Thyroid gland (tissue), 4 donors: ENCODE measurements at regions not wholly inside any gene's neighbourhood (a gene's known extent, or its start where the extent isn't known, plus 50 kb on each side); places are given as distances from the start of the nearest gene placed in this dataset.
A peak's percentile ranks its signal among the peaks of the same experiment; 100 is the strongest.

ENCODE experiments used
- DNase-seq, 2 donors: peaks; one replicate each; pipeline ENCODE4 v3.0.0-alpha.2; 2019
- H3K27ac ChIP-seq, 3 donors: fragments of 200-600 bp; sonication (generic); 1 replicate in 2 of 3; 2 replicates in 1 of 3; pipeline ENCODE4 v1.5.1; 2016 to 2019; ENCODE audit warnings: mild to moderate bottlenecking in 1 of 3, moderate library complexity in 1 of 3
- H3K27me3 ChIP-seq: fragments of 200-600 bp; sonication (generic); one replicate; pipeline ENCODE4 v1.5.1; 2019
- H3K36me3 ChIP-seq, 2 donors: fragments of 200-600 bp; sonication (generic); one replicate each; pipeline ENCODE4 v1.5.1; 2016 to 2019
- H3K4me1 ChIP-seq, 2 donors: fragments of 200-600 bp; sonication (generic); one replicate each; pipeline ENCODE4 v1.5.1; 2017 to 2019
- H3K4me3 ChIP-seq, 3 donors: fragments of 200-600 bp; sonication (generic); replicated peaks in 1 of 3; 1 replicate in 2 of 3; 2 replicates in 1 of 3; pipeline ENCODE4 v1.5.1; 2016; ENCODE audit warnings: mild to moderate bottlenecking in 1 of 3
- H3K9me3 ChIP-seq: fragments of 200-600 bp; sonication (generic); one replicate; pipeline ENCODE4 v1.5.1; 2017
- POLR2A ChIP-seq, 2 donors: fragments of 450-650 bp; IDR thresholded peaks; one replicate each; pipeline ENCODE4 v1.6.1; 2017; ENCODE audit warnings: antibody characterized with exemption in 2 of 2, mild to moderate bottlenecking in 2 of 2, moderate library complexity in 1 of 2
- WGBS, 2 donors: methylation state at CpG; one replicate each; pipeline ENCODE4 v1.1.5; 2017; 5-methylcytosine and 5-hydroxymethylcytosine counted together
- intact Hi-C: fragments of 100-400 bp; cut with DNase I; formaldehyde crosslinking; loops from one replicate; pipeline ENCODE4 v1.15.1; 2023
- TF ChIP-seq, protein P1 (sequence below), 6 experiments: fragments of 200-600 bp in 3 of 6; fragments of 450-650 bp in 3 of 6; sonication (generic) in 3 of 6; IDR thresholded peaks; one replicate each; pipeline ENCODE4 v1.5.1; 2016 to 2019; ENCODE audit warnings: antibody characterized with exemption in 6 of 6, mild to moderate bottlenecking in 2 of 6, inconsistent platforms in 1 of 6, moderate library complexity in 1 of 6

DNA sequence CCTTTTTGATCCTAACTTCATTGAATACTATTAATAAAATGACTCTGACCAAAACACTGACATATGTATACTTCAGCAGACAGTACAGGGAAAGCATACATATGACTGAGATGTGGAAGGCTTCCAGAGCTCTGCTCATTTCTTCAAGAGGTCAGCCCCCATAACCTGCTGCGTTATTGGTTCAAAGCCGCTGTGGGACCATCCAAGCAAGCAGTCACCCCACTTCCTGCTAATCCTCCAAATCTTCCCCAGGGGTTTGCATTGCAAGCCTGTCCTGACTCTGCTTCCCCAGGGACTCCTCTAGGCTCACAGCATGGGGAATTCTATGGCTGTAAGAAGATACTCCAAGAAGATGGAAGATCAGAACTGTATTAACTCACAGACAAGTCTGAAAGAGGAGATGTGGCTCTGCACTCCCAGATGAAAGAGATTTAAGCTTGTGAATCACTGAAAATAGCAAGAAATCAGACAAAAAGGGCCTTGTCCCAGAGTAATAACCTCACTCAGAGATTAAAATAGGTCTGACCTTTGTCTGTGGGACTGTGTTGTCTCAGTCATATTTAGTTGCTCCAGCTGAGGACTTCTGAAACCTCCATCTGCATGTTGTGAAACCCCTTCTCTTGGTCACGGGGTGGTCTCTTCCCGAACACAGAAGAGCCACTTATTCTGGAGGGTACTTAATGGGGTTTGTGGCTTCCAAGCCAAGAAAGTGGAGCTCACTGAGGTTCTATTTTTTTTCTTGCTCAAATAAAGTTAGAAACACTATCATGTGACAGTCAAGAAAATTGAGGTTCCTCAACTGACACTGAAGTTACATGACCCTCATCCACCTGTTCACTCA lies 101.5 kb upstream of the MARCKS start:
- TF ChIP-seq POLR2A (IDR thresholded peaks at IDR 0.05), result no peak
- TF ChIP-seq, protein P1, sequence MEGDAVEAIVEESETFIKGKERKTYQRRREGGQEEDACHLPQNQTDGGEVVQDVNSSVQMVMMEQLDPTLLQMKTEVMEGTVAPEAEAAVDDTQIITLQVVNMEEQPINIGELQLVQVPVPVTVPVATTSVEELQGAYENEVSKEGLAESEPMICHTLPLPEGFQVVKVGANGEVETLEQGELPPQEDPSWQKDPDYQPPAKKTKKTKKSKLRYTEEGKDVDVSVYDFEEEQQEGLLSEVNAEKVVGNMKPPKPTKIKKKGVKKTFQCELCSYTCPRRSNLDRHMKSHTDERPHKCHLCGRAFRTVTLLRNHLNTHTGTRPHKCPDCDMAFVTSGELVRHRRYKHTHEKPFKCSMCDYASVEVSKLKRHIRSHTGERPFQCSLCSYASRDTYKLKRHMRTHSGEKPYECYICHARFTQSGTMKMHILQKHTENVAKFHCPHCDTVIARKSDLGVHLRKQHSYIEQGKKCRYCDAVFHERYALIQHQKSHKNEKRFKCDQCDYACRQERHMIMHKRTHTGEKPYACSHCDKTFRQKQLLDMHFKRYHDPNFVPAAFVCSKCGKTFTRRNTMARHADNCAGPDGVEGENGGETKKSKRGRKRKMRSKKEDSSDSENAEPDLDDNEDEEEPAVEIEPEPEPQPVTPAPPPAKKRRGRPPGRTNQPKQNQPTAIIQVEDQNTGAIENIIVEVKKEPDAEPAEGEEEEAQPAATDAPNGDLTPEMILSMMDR (IDR thresholded peaks at IDR 0.05), result no peak
- intact Hi-C loops, result no loop called here
- Histone ChIP-seq H3K4me1 (peaks cover 0 to 3% of the 10 kb centered on the region in 2 donors), H3K36me3 (no peaks in the 10 kb centered on the region), H3K9me3 (no peaks in the 10 kb centered on the region), H3K27ac (no peak overlapping the region), H3K4me3 (no peak overlapping the region), H3K27me3 (no peaks in the 10 kb centered on the region)
- DNase-seq, result peak in 1 of 2 donors; percentile 7
- WGBS, 2 donors, result 58 to 72% methylated on average over 4 of the region's 4 CpGs

DNA sequence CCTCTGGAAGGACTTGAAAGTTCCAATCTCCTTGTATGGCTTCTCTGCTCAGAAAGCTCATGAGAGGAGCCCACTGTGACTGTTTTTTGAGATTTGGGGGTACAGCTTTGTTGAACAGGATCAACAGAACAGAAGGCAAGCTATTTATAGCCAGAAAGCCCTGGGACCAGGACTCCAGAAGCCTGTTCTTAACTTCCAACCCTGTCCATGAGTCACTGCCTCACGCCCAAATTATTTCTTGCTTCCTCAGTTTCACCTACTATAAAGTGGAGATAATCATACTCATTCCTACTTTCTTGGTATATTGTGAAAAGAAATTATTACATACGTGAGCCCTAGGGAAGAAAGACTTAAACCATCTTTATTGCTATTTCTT lies 100.9 kb upstream of the MARCKS start:
- no peak for DNase-seq
- H3K36me3 ChIP-seq, result no peaks in the 10 kb centered on the region
- H3K9me3 ChIP-seq, result no peaks in the 10 kb centered on the region
- TF ChIP-seq, protein P1 (IDR thresholded peaks at IDR 0.05), result no peak
- no peak for TF ChIP-seq POLR2A (IDR thresholded peaks at IDR 0.05)
- no peaks in the 10 kb centered on the region for H3K27me3 ChIP-seq
- intact Hi-C loops, result no loop called here
- 95 to 99% methylated on average over 2 of the region's 2 CpGs for WGBS, 2 donors
- no peak overlapping the region for H3K27ac ChIP-seq
- peaks cover 0 to 3% of the 10 kb centered on the region in 2 donors for H3K4me1 ChIP-seq
- H3K4me3 ChIP-seq, result no peak overlapping the region

DNA sequence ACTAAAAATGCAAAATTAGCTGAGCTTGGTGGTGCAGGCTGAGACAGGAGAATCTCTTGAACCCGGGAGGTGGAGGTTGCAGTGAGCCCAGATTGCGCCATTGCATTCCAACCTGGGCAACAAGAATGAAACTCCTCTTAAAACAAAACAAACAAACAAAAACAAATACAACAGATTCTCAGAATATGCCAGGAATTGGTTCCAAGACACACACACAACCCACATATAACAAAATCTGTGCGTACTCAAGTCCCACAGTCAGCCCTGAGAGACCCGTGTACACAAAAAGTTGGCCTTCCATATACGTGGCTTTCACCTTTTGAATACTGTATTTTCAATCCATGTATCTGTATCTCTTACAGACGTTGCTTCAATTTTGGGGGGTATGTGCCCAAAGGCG lies 98.9 kb upstream of the MARCKS start:
- H3K36me3 ChIP-seq, result no peaks in the 10 kb centered on the region
- intact Hi-C loops, result no loop called here
- no peaks in the 10 kb centered on the region for H3K9me3 ChIP-seq
- H3K4me3 ChIP-seq, result no peak overlapping the region
- no peak for DNase-seq
- peaks cover 0 to 3% of the 10 kb centered on the region in 2 donors for H3K4me1 ChIP-seq
- H3K27ac ChIP-seq, result no peak overlapping the region
- 80 to 82% methylated on average over 7 of the region's 7 CpGs for WGBS, 2 donors
- no peak for TF ChIP-seq POLR2A (IDR thresholded peaks at IDR 0.05)
- TF ChIP-seq, protein P1 (IDR thresholded peaks at IDR 0.05), result no peak
- H3K27me3 ChIP-seq, result no peaks in the 10 kb centered on the region

DNA sequence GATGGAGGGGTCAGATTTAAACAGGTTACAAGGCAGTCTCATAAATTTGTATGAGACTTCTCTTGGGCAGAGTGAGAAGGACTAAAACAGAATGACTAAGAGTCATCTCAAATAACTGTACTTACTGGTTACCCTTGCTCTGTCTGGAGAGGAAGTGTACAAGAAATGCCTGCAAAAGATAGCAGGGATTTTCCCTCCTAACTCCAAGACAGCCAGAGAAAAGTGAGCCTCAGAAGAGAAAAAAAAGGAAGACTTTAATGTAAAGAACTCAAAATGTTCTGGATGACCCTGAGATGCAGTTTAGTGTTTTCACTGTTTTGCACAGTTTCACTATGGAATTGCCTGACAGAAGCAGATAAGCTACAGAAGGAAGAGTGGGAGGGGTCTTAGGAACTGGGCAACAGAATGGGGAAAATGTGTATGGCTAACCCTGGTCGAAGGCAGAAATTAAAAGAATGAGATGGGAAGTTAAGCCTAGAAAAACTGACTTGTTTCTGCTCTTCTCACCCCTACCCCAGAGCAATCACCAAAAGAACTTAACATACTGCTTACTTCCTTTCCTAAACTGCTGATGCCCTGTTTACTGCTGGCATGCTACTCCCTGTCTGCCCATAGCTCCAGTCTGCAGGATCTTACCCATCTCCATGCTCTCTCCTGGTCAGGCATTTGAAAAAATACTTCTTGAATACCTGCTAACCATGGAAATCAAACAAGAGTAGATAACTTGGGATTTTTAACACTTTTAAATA lies 98.1 kb upstream of the MARCKS start:
- peaks cover 0 to 3% of the 10 kb centered on the region in 2 donors for H3K4me1 ChIP-seq
- intact Hi-C loops, result no loop called here
- no peaks in the 10 kb centered on the region for H3K9me3 ChIP-seq
- no peak for DNase-seq
- no peak overlapping the region for H3K4me3 ChIP-seq
- 72 to 75% methylated on average over 1 of the region's 1 CpG for WGBS, 2 donors
- no peak overlapping the region for H3K27ac ChIP-seq
- H3K27me3 ChIP-seq, result no peaks in the 10 kb centered on the region
- TF ChIP-seq POLR2A (IDR thresholded peaks at IDR 0.05), result no peak
- TF ChIP-seq, protein P1 (IDR thresholded peaks at IDR 0.05), result no peak
- no peaks in the 10 kb centered on the region for H3K36me3 ChIP-seq

DNA sequence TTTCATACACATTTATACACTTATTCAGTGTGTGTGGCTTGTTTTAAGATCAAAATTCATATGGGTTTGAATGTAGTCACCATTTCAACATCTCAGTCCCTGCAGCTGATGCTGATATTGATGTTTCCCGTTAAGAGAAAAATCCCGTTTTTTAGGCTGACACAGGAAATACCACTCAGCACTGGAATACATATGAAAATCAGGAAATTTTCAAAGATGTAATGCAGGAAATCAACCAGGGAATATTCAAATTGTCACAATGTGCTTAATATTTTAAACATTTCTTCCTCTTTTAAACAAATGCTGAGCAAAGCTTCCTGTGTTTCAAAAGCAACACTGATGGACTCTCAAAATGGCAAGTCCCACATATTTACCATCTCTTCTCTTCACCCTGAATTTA lies 94.5 kb upstream of the MARCKS start:
- TF ChIP-seq POLR2A (IDR thresholded peaks at IDR 0.05), result no peak
- TF ChIP-seq, protein P1 (IDR thresholded peaks at IDR 0.05), result no peak
- intact Hi-C loops, result no loop called here
- Histone ChIP-seq H3K36me3 (no peaks in the 10 kb centered on the region), H3K4me1 (no peaks in the 10 kb centered on the region), H3K27me3 (no peaks in the 10 kb centered on the region), H3K9me3 (no peaks in the 10 kb centered on the region), H3K27ac (no peak overlapping the region), H3K4me3 (no peak overlapping the region)
- DNase-seq, result no peak
- WGBS, 2 donors, result 56 to 76% methylated on average over 2 of the region's 2 CpGs
